Keratinocyte (primary cell): ENCODE measurements at regions not wholly inside any gene's neighbourhood (a gene's known extent, or its start where the extent isn't known, plus 50 kb on each side); places are given as distances from the start of the nearest gene placed in this dataset.

ENCODE experiments used
- CTCF ChIP-seq, 3 experiments: IDR thresholded peaks in 1 of 3; conservative IDR thresholded peaks in 1 of 3; optimal IDR thresholded peaks in 1 of 3; 2 replicates in 2 of 3; 3 replicates in 1 of 3; pipeline versions ENCODE3 to v1.5.1; 2011; ENCODE audit warnings: low read length in 3 of 3, mild to moderate bottlenecking in 3 of 3, moderate library complexity in 2 of 3, control low read depth in 1 of 3, inconsistent platforms in 1 of 3; ENCODE audit not compliant: insufficient read depth in 2 of 3; ENCODE audit errors: extremely low read depth in 1 of 3
- EZH2 ChIP-seq: IDR thresholded peaks from one replicate; pipeline ENCODE4 v1.6.1; 2012; ENCODE audit warnings: inconsistent platforms, mild to moderate bottlenecking, low read length, moderate library complexity

- TF ChIP-seq CTCF (optimal IDR thresholded peaks at IDR 0.05 in 1 of 3, IDR thresholded peaks at IDR 0.05 in 1 of 3, conservative IDR thresholded peaks at IDR 0.05 in 1 of 3; ENCODE audit: extremely low read depth in 1 of 3, insufficient read depth in 2 of 3, low read length in 3 of 3), result no peak
- TF ChIP-seq EZH2, result no peak
These were observed 1669.3 kb upstream of the CDH6 start for GRCh38 chr5:29524227-29524626.
